ENCODE measurements at regions not wholly inside any gene's neighbourhood (a gene's known extent, or its start where the extent isn't known, plus 50 kb on each side); places are given as distances from the start of the nearest gene placed in this dataset.

- no peak for DNase-seq
These were observed 209.2 kb upstream of the GRIK3 start for GRCh38 chr1:37243368-37244082.

- DNase-seq = no peak
These were observed 209.8 kb upstream of the GRIK3 start for GRCh38 chr1:37244083-37244480.

GRCh38 chr1:37244815-37245214, 210.5 kb upstream of the GRIK3 start:
- no peak for DNase-seq

- DNase-seq = no peak
These were observed 212.3 kb upstream of the GRIK3 start for GRCh38 chr1:37246631-37247030.

- DNase-seq = no peak
These were observed 216.1 kb upstream of the GRIK3 start for GRCh38 chr1:37250371-37250770.

- DNase-seq = no peak
These were observed 219.1 kb upstream of the ZC3H12A start for GRCh38 chr1:37255136-37255795.

GRCh38 chr1:37255868-37256267, 218.5 kb upstream of the ZC3H12A start:
- DNase-seq = no peak

- no peak for DNase-seq
These were observed 216.7 kb upstream of the ZC3H12A start for GRCh38 chr1:37257646-37258045.

- no peak for DNase-seq
These were observed 216.3 kb upstream of the ZC3H12A start for GRCh38 chr1:37258068-37258467.

GRCh38 chr1:37259019-37259418, 215.4 kb upstream of the ZC3H12A start:
- no peak for DNase-seq

GRCh38 chr1:37261129-37261528, 213.3 kb upstream of the ZC3H12A start:
- no peak for DNase-seq

GRCh38 chr1:37262439-37263170, 211.8 kb upstream of the ZC3H12A start:
- no peak for DNase-seq

- no peak for DNase-seq
These were observed 209.2 kb upstream of the ZC3H12A start for GRCh38 chr1:37265156-37265555.

- DNase-seq = no peak
These were observed 208.4 kb upstream of the ZC3H12A start for GRCh38 chr1:37265786-37266667.

GRCh38 chr1:37267111-37267835, 207.1 kb upstream of the ZC3H12A start:
- no peak for DNase-seq

GRCh38 chr1:37270639-37271038, 203.7 kb upstream of the ZC3H12A start:
- DNase-seq = no peak

GRCh38 chr1:37272626-37273025, 201.8 kb upstream of the ZC3H12A start:
- DNase-seq = no peak

GRCh38 chr1:37274486-37274885, 199.9 kb upstream of the ZC3H12A start:
- DNase-seq = no peak

GRCh38 chr1:37274938-37275631, 199.3 kb upstream of the ZC3H12A start:
- DNase-seq = no peak

- DNase-seq = no peak
These were observed 197.0 kb upstream of the ZC3H12A start for GRCh38 chr1:37277366-37277765.

GRCh38 chr1:37281354-37281753, 193.0 kb upstream of the ZC3H12A start:
- no peak for DNase-seq

- DNase-seq = no peak
These were observed 191.6 kb upstream of the ZC3H12A start for GRCh38 chr1:37282764-37283163.

Data from NCI-H446 treated with DMSO at 0.1 percent for 48 hours (cell line).